ENCODE measurements at regions not wholly inside any gene's neighbourhood (a gene's known extent, or its start where the extent isn't known, plus 50 kb on each side); places are given as distances from the start of the nearest gene placed in this dataset.

GRCh38 chr2:84175970-84176369 is 283.1 kb downstream of the SUCLG1 start:
- H3K36me3 ChIP-seq (ENCODE audit: control insufficient read depth, insufficient read depth, low read length) = no peaks in the 10 kb centered on the region
- H3K4me1 ChIP-seq (ENCODE audit: control insufficient read depth, extremely low read depth, insufficient read depth, low read length) = no peaks in the 10 kb centered on the region
- no peaks in the 10 kb centered on the region for H4K20me1 ChIP-seq (ENCODE audit: control insufficient read depth, extremely low read depth, insufficient read depth, low read length)
- no peak overlapping the region for H2AFZ ChIP-seq (ENCODE audit: low read length)
- no peaks in the 10 kb centered on the region for H3K27me3 ChIP-seq (ENCODE audit: control insufficient read depth, insufficient read depth, low read length)
- no peaks in the 10 kb centered on the region for H3K79me2 ChIP-seq (ENCODE audit: control insufficient read depth, insufficient read depth, low read length)
- no peak for DNase-seq (ENCODE audit: low read depth in 2 of 2)
- no peak for TF ChIP-seq EZH2 (IDR thresholded peaks at IDR 0.05; ENCODE audit: low read length, missing control alignments)
- no peak for TF ChIP-seq CTCF (conservative IDR thresholded peaks at IDR 0.05 in 1 of 2, IDR thresholded peaks at IDR 0.05 in 1 of 2; ENCODE audit: low read depth in 1 of 2, low read length in 2 of 2)
- no peak overlapping the region for H3K4me2 ChIP-seq (ENCODE audit: extremely low read depth, insufficient read depth, low read length)
- H3K4me3 ChIP-seq (replicated peaks in 1 of 4; ENCODE audit: control extremely low read depth in 1 of 4, insufficient read depth in 1 of 4, low read depth in 3 of 4, low read length in 4 of 4) = no peak overlapping the region
- H3K27ac ChIP-seq (ENCODE audit: insufficient read depth, low read length) = no peak overlapping the region
- H3K9me3 ChIP-seq (ENCODE audit: control insufficient read depth, insufficient read depth, low read depth, low read length) = no peaks in the 10 kb centered on the region
- no peak overlapping the region for H3K9ac ChIP-seq (ENCODE audit: insufficient read depth, low read length)

GRCh38 chr2:84175340-84175739 is 283.7 kb downstream of the SUCLG1 start:
- Histone ChIP-seq H3K79me2 (ENCODE audit: control insufficient read depth, insufficient read depth, low read length) (no peaks in the 10 kb centered on the region), H3K27ac (ENCODE audit: insufficient read depth, low read length) (no peak overlapping the region)
- no peak for DNase-seq (ENCODE audit: low read depth in 2 of 2)

GRCh38 chr2:84173041-84173440 is 286.0 kb downstream of the SUCLG1 start:
- Histone ChIP-seq H3K4me1 (ENCODE audit: control insufficient read depth, extremely low read depth, insufficient read depth, low read length) (no peaks in the 10 kb centered on the region), H3K27ac (ENCODE audit: insufficient read depth, low read length) (no peak overlapping the region), H3K4me2 (ENCODE audit: extremely low read depth, insufficient read depth, low read length) (no peak overlapping the region), H3K36me3 (ENCODE audit: control insufficient read depth, insufficient read depth, low read length) (no peaks in the 10 kb centered on the region), H3K9me3 (ENCODE audit: control insufficient read depth, insufficient read depth, low read depth, low read length) (no peaks in the 10 kb centered on the region), H4K20me1 (ENCODE audit: control insufficient read depth, extremely low read depth, insufficient read depth, low read length) (no peaks in the 10 kb centered on the region), H3K79me2 (ENCODE audit: control insufficient read depth, insufficient read depth, low read length) (no peaks in the 10 kb centered on the region), H3K9ac (ENCODE audit: insufficient read depth, low read length) (no peak overlapping the region), H3K27me3 (ENCODE audit: control insufficient read depth, insufficient read depth, low read length) (no peaks in the 10 kb centered on the region), H2AFZ (ENCODE audit: low read length) (no peak overlapping the region), H3K4me3 (replicated peaks in 1 of 4; ENCODE audit: control extremely low read depth in 1 of 4, insufficient read depth in 1 of 4, low read depth in 3 of 4, low read length in 4 of 4) (no peak overlapping the region)
- no peak for DNase-seq (ENCODE audit: low read depth in 2 of 2)
- TF ChIP-seq EZH2 (IDR thresholded peaks at IDR 0.05; ENCODE audit: low read length, missing control alignments) (no peak), CTCF (conservative IDR thresholded peaks at IDR 0.05 in 1 of 2, IDR thresholded peaks at IDR 0.05 in 1 of 2; ENCODE audit: low read depth in 1 of 2, low read length in 2 of 2) (no peak)

More at GRCh38 chr2:84175340-84175739, 283.7 kb downstream of the SUCLG1 start:
- Histone ChIP-seq H3K4me2 (ENCODE audit: extremely low read depth, insufficient read depth, low read length) (no peak overlapping the region), H3K9ac (ENCODE audit: insufficient read depth, low read length) (no peak overlapping the region), H2AFZ (ENCODE audit: low read length) (no peak overlapping the region), H4K20me1 (ENCODE audit: control insufficient read depth, extremely low read depth, insufficient read depth, low read length) (no peaks in the 10 kb centered on the region), H3K9me3 (ENCODE audit: control insufficient read depth, insufficient read depth, low read depth, low read length) (no peaks in the 10 kb centered on the region), H3K4me1 (ENCODE audit: control insufficient read depth, extremely low read depth, insufficient read depth, low read length) (no peaks in the 10 kb centered on the region), H3K4me3 (replicated peaks in 1 of 4; ENCODE audit: control extremely low read depth in 1 of 4, insufficient read depth in 1 of 4, low read depth in 3 of 4, low read length in 4 of 4) (no peak overlapping the region), H3K36me3 (ENCODE audit: control insufficient read depth, insufficient read depth, low read length) (no peaks in the 10 kb centered on the region), H3K27me3 (ENCODE audit: control insufficient read depth, insufficient read depth, low read length) (no peaks in the 10 kb centered on the region)
- TF ChIP-seq CTCF (conservative IDR thresholded peaks at IDR 0.05 in 1 of 2, IDR thresholded peaks at IDR 0.05 in 1 of 2; ENCODE audit: low read depth in 1 of 2, low read length in 2 of 2) (no peak), EZH2 (IDR thresholded peaks at IDR 0.05; ENCODE audit: low read length, missing control alignments) (no peak)

All from fibroblast of lung (primary cell).